Epithelial cell of esophagus (primary cell): ENCODE measurements at regions not wholly inside any gene's neighbourhood (a gene's known extent, or its start where the extent isn't known, plus 50 kb on each side); places are given as distances from the start of the nearest gene placed in this dataset.

Source experiments
- DNase-seq: peaks from one replicate; pipeline ENCODE4 v3.0.0; 2010; ENCODE audit warnings: low read depth
- H3K4me3 ChIP-seq: 2 replicates; pipeline ENCODE4 v1.5.1; 2011; ENCODE audit warnings: mild to moderate bottlenecking, low read length, control low read depth
- TF ChIP-seq, protein P1 (sequence below): IDR thresholded peaks from 2 replicates; pipeline ENCODE4 v1.5.1; 2011; ENCODE audit warnings: low read depth, mild to moderate bottlenecking, low read length, control low read depth, inconsistent platforms; ENCODE audit not compliant: insufficient read depth; ENCODE audit errors: missing control alignments

DNA sequence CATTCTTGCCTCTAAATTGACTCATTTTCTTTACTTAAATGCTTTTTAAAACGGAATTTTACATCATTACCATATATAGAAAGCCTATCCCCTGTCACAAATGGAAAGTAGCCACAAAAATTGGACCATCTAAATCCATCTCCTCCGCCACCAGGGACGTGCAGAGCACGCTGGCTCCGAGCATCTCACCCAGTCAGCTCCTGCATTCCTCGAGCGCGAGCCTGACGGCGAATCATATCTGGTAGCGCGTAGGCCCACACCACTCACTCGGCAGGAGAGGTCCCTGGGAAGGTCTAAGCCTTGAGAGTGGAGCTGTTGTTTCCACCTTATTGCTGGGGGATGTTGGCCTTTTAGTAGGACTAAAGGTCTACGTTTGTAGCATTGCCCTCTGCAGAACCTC is 152.4 kb downstream of the TRIM29 start:
- TF ChIP-seq, protein P1, sequence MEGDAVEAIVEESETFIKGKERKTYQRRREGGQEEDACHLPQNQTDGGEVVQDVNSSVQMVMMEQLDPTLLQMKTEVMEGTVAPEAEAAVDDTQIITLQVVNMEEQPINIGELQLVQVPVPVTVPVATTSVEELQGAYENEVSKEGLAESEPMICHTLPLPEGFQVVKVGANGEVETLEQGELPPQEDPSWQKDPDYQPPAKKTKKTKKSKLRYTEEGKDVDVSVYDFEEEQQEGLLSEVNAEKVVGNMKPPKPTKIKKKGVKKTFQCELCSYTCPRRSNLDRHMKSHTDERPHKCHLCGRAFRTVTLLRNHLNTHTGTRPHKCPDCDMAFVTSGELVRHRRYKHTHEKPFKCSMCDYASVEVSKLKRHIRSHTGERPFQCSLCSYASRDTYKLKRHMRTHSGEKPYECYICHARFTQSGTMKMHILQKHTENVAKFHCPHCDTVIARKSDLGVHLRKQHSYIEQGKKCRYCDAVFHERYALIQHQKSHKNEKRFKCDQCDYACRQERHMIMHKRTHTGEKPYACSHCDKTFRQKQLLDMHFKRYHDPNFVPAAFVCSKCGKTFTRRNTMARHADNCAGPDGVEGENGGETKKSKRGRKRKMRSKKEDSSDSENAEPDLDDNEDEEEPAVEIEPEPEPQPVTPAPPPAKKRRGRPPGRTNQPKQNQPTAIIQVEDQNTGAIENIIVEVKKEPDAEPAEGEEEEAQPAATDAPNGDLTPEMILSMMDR = no peak
- no peak overlapping the region for H3K4me3 ChIP-seq

DNA sequence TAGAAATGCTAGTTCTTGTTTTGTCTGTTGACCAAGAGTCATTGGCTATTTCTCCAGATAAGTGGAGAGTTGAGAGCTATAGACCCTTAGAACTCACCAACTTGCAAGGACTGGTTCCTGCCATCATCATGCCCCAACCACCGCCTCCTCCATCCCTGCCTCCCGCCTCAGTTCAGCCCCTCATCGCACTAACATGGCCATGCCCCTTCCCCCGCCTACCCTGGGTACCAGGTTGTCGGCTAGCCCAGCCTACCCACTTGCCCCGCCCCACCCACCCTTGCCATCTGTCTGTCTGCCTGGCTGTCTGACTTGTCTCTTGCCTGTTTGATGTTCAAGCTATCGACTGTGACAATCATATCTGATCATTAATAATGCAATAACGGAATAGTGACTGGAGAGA is 154.1 kb downstream of the TRIM29 start:
- TF ChIP-seq, protein P1 = no peak
- no peak overlapping the region for H3K4me3 ChIP-seq
- DNase-seq = no peak

More for the DNA sequence above, 152.4 kb downstream of the TRIM29 start:
- no peak for DNase-seq

DNA sequence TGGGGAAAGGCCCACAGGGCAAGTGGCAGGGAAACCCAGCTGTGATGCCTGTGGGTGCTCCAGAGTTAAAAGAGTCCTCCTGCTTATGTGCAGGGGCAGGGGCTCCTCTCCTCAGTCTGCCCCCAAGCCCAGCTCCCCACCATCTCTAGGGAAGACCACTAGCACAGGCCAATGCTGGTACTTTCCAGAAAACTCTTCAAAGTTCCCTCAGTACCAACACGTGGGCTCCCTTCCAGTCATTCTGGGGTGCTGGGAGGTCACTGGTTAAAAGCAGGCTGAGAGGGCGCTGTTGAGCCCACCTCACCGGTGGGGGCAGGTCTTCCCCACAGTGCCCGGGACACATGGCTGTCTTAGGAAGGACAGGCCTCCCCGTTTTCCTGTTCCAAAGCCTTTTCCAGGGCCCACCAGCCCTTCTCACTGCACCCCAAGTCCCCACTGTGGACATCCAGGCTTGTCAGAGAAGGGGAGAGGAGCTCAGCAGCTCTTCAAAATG is 154.6 kb downstream of the TRIM29 start:
- DNase-seq = no peak
- H3K4me3 ChIP-seq = no peak overlapping the region

DNA sequence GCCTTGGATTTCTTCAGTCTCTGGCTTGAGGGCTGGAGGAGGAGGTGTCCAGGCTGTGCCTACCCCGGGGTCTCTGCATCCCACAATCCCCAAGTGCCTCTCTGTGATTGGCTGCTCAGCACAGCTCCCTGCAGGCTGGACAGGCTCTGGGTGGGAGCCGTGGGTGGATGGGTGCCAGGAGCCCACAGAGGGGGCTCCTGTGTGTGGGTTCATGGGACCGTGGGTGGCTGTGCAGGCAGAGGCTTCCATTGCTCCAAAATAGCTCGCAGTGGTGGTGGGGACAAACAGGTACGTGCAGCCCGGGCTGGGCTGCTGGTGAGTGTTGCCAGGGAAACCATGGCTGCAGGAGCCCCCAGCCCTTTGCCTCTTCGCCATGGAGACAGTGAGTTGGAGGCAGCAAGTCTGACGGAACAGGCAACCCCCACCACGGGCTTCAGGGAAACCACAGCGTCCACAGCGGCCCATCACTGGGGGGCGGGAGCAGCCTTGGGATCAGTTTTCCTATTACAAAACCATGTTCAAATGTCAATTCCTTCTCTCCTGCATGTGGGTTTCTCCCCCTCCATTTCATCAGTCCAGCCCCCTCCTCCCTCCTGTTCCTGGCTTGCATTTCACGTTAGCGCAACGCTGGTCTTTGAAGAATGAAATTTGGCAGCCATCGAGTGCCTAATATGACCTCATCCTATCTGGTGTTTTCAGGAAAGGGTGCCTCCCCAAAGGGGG is 155.2 kb downstream of the TRIM29 start:
- no peak overlapping the region for H3K4me3 ChIP-seq
- no peak for DNase-seq
- TF ChIP-seq, protein P1 = no peak

More for the DNA sequence above, 154.6 kb downstream of the TRIM29 start:
- TF ChIP-seq, protein P1 = no peak

DNA sequence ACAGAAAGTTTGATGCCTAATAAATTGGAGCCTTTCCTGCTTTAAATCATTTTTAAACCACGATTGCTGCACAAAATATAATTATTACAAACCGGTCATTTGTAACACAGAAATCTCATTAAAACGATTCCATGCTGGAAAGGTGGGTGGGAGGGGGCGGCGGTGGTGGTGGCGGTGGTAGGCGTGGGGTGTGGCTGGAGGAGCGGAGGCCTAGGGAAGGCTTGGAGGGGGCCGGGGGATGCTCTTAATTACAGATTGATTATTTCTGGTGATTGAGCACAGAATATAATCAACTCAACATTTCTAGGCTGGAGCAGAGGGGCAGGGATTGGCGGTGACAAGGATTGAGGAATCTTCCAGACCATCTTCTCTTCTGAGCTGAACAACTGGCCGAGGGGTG is 157.5 kb downstream of the TRIM29 start:
- TF ChIP-seq, protein P1 = no peak

DNA sequence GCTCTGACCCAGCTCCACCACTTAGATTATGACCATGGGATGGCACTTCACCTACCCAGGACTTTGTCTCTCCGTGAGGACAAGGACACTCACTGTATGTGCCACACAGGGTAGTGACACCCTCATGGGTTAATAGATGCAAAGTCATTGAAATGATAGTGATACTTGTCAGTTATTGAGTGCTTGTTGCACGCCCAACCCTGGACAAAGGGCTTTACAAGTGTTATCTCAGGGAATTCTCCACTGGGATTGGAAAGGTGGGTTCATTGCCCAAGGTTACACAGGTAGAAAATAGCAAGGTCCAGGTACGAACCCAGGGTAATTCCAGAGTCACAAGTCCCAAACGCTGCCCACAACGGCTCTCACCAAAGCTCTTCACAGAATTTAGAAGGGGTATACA is 158.2 kb downstream of the TRIM29 start:
- H3K4me3 ChIP-seq = no peak overlapping the region
- no peak for DNase-seq
- TF ChIP-seq, protein P1 = no peak

More for the DNA sequence above, 157.5 kb downstream of the TRIM29 start:
- no peak overlapping the region for H3K4me3 ChIP-seq
- DNase-seq = no peak

DNA sequence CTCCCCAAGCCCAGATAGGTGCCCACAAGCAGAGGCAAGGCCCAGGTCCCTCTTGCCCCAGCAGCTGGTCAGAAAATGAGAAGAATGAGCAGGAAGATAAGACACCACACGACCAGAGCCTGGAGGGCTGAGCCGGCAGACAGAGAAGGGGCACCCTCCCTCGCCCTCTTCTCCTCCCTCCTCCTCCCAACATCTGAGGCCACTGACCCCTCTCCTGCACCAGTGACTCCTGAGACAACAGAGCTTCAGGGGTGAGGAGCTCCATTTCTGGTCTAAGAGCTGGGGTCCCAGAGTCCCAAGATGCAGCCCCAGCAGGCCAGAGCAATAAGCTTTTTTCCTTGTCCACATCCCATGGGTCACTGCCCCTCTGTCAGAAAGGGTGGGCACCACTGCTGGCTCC is 159.2 kb downstream of the TRIM29 start:
- TF ChIP-seq, protein P1 = no peak

More for the DNA sequence above, 159.2 kb downstream of the TRIM29 start:
- DNase-seq = no peak
- no peak overlapping the region for H3K4me3 ChIP-seq
